ENCODE measurements at regions not wholly inside any gene's neighbourhood (a gene's known extent, or its start where the extent isn't known, plus 50 kb on each side); places are given as distances from the start of the nearest gene placed in this dataset.
"Not testable (repeated sequence)": the region's sequence is repeated elsewhere in the genome, so short reads cannot be mapped to it uniquely, and the experiment has no call there.

DNA sequence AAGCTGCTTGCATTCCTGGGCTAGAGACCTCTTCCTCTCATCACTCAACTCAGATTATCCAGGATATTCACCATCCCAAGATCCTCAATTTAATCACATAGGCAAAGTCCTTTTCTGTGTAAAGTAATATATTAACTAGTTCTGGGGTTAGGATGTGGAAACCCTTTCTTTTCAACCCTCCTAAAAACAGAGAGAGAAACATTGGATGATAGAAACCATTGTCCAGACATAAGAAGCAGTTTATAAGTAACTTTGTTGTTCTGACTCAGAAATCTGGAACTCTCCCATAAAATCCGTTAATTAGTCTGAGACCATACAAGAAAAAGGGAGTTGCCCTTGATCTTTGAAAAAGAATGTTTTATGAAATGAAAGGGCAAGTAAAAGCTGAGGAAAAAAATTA lies 817.1 kb upstream of the CDH9 start:
- Histone ChIP-seq H3K27me3 (ENCODE audit: control insufficient read depth, insufficient read depth, low read length) (no peaks in the 10 kb centered on the region), H3K4me3 (ENCODE audit: low read depth, low read length) (no peak overlapping the region), H3K9me3 (ENCODE audit: control insufficient read depth, insufficient read depth, low read length) (peaks cover 9% of the 10 kb centered on the region), H3K27ac (ENCODE audit: low read depth, low read length) (no peak overlapping the region)
- ChIA-PET POLR2A (no interaction called here), CTCF (no interaction called here)
- TF ChIP-seq, protein P1, sequence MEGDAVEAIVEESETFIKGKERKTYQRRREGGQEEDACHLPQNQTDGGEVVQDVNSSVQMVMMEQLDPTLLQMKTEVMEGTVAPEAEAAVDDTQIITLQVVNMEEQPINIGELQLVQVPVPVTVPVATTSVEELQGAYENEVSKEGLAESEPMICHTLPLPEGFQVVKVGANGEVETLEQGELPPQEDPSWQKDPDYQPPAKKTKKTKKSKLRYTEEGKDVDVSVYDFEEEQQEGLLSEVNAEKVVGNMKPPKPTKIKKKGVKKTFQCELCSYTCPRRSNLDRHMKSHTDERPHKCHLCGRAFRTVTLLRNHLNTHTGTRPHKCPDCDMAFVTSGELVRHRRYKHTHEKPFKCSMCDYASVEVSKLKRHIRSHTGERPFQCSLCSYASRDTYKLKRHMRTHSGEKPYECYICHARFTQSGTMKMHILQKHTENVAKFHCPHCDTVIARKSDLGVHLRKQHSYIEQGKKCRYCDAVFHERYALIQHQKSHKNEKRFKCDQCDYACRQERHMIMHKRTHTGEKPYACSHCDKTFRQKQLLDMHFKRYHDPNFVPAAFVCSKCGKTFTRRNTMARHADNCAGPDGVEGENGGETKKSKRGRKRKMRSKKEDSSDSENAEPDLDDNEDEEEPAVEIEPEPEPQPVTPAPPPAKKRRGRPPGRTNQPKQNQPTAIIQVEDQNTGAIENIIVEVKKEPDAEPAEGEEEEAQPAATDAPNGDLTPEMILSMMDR (IDR thresholded peaks at IDR 0.05; ENCODE audit: low read depth, low read length), result no peak
- DNase-seq (ENCODE audit: low read depth, low spot score), result no peak

DNA sequence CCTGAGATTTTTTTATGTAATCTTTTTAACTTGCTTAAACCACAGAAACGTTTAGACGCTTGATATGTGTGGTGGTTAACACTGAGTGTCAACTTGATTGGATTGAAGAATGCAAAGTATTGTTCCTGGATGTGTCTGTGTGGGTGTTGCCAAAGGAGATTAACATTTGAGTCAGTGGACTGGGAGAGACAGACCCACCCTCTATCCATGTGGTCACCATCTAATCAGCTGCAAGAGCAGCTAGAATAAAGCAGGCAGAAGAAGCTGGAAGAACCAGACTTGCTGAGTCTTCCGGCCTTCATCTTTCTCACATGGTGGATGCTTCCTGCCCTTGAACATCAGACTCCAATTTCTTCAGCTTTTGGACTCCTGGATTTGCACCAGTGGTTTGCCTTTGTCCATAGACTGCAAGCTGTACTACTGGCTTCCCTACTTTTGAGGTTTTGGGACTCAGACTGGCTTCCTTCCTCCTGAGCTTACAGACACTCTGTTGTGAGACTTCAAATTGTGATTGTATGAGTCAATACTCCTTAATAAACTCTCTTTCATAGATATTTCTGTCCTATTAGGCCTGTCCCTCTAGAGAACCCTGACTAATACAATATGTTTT lies 816.0 kb upstream of the CDH9 start:
- Histone ChIP-seq H3K4me3 (ENCODE audit: low read depth, low read length) (no peak overlapping the region), H3K27ac (ENCODE audit: low read depth, low read length) (no peak overlapping the region), H3K9me3 (ENCODE audit: control insufficient read depth, insufficient read depth, low read length) (peaks cover 6% of the 10 kb centered on the region), H3K27me3 (ENCODE audit: control insufficient read depth, insufficient read depth, low read length) (no peaks in the 10 kb centered on the region)
- CTCF ChIA-PET, result no interaction called here
- TF ChIP-seq, protein P1 (IDR thresholded peaks at IDR 0.05; ENCODE audit: low read depth, low read length), result no peak
- DNase-seq (ENCODE audit: low read depth, low spot score), result no peak
- POLR2A ChIA-PET, result no interaction called here

DNA sequence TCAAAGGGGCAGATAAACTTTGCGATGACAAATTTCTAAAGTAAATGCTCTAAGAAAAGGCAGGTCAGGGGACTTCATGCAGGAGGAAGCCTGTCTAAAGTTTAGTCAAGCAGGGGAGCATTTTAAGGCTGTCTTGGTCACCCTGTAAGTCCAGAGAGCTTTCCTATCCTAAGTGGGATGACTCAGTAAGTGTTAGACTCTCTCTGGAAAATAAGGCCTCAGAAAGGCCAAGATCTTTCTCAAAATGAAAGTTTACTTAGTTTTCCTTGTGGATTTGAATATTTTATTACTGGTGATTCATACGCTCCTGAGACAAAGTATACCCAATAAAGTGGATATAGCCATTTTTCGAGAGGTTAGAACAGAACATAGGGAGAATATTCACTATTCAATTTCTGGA lies 806.9 kb upstream of the CDH9 start:
- no peak for DNase-seq (ENCODE audit: low read depth, low spot score)
- Histone ChIP-seq H3K9me3 (ENCODE audit: control insufficient read depth, insufficient read depth, low read length) (peaks cover 3% of the 10 kb centered on the region; the same call in 1 of the 2 replicates), H3K4me3 (ENCODE audit: low read depth, low read length) (no peak overlapping the region), H3K27ac (ENCODE audit: low read depth, low read length) (no peak overlapping the region), H3K27me3 (ENCODE audit: control insufficient read depth, insufficient read depth, low read length) (no peaks in the 10 kb centered on the region)
- ChIA-PET POLR2A (no interaction called here), CTCF (no interaction called here)
- TF ChIP-seq, protein P1 (IDR thresholded peaks at IDR 0.05; ENCODE audit: low read depth, low read length), result no peak

DNA sequence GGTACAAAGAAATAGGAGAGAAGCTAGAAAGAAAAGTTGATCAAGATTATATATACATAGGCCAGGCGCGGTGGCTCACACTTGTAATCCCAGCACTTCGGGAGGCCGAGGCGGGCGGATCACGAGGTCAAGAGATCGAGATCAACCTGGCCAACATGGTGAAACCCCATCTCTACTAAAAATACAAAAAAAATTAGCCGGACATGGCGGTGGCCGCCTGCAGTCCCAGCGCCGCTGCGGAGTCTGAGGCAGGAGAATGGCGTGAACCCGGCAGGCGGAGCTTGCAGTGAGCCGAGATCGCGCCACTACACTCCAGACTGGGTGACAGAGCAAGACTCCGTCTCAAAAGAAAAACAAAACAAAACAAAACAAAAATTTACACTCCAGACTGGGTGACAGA lies 798.3 kb upstream of the CDH9 start:
- CTCF ChIA-PET; H3K27ac ChIP-seq (ENCODE audit: low read depth, low read length); H3K27me3 ChIP-seq (ENCODE audit: control insufficient read depth, insufficient read depth, low read length); H3K4me3 ChIP-seq (ENCODE audit: low read depth, low read length); POLR2A ChIA-PET; DNase-seq (ENCODE audit: low read depth, low spot score): not testable (repeated sequence)
- H3K9me3 ChIP-seq (ENCODE audit: control insufficient read depth, insufficient read depth, low read length), result peaks cover 11% of the 10 kb centered on the region

DNA sequence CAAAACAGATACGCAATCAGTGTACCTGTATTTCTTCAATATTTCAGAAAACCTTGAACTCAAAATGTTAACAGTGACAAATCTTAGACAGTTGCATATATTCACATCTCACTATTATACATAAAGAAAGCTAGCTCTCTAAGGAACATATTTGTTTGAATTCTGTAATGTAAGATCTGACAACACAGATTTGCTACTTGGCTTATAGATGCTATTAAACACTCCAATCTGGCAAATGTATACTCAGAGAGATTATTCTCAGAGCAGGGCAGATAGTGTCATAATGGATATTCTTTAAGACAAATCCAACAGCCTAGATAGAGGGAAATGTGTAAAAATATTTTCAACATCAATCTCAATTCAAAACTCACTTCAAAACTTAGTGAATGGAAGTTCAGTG lies 794.5 kb upstream of the CDH9 start:
- ChIA-PET CTCF (no interaction called here), POLR2A (no interaction called here)
- Histone ChIP-seq H3K27me3 (ENCODE audit: control insufficient read depth, insufficient read depth, low read length) (no peaks in the 10 kb centered on the region), H3K4me3 (ENCODE audit: low read depth, low read length) (no peak overlapping the region), H3K9me3 (ENCODE audit: control insufficient read depth, insufficient read depth, low read length) (peaks cover 9% of the 10 kb centered on the region), H3K27ac (ENCODE audit: low read depth, low read length) (no peak overlapping the region)
- TF ChIP-seq, protein P1 (IDR thresholded peaks at IDR 0.05; ENCODE audit: low read depth, low read length), result no peak
- DNase-seq (ENCODE audit: low read depth, low spot score), result no peak

DNA sequence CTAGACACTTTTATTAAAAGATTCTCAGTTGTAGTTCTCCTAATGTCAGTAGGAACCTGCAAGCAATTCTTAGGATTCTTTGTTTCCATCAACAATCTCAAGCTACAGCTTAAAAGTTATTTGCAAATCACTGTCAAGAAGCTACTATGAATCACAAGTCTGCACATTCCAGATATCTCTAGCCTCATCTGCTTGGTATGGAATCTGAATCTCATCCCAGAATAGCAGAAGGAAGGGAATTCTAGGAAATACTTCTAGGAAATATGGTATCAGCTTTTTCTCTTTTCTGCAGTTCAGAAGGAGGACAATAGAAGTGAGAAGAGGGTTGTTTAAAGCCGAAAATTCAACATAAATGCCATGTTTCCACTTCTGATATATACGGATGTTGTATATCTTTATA lies 792.2 kb upstream of the CDH9 start:
- TF ChIP-seq, protein P1 (IDR thresholded peaks at IDR 0.05; ENCODE audit: low read depth, low read length), result no peak
- DNase-seq (ENCODE audit: low read depth, low spot score), result no peak
- Histone ChIP-seq H3K27ac (ENCODE audit: low read depth, low read length) (no peak overlapping the region), H3K4me3 (ENCODE audit: low read depth, low read length) (no peak overlapping the region), H3K9me3 (ENCODE audit: control insufficient read depth, insufficient read depth, low read length) (peaks cover 5% of the 10 kb centered on the region), H3K27me3 (ENCODE audit: control insufficient read depth, insufficient read depth, low read length) (no peaks in the 10 kb centered on the region)
- ChIA-PET CTCF (no interaction called here), POLR2A (no interaction called here)
